GM12865 (cell line): ENCODE measurements at regions not wholly inside any gene's neighbourhood (a gene's known extent, or its start where the extent isn't known, plus 50 kb on each side); places are given as distances from the start of the nearest gene placed in this dataset.
"Not testable (repeated sequence)": the region's sequence is repeated elsewhere in the genome, so short reads cannot be mapped to it uniquely, and the experiment has no call there.

ENCODE experiments used
- DNase-seq: peaks from one replicate; pipeline ENCODE4 v3.0.0; 2010; ENCODE audit warnings: low read depth
- H3K4me3 ChIP-seq: 2 replicates; pipeline ENCODE4 v1.5.1; 2011; ENCODE audit warnings: mild to moderate bottlenecking, low read depth, low read length, control low read depth
- TF ChIP-seq, protein P1 (sequence below): IDR thresholded peaks from 2 replicates; pipeline ENCODE4 v1.5.1; 2011; ENCODE audit warnings: low read length, control low read depth, low read depth, inconsistent platforms; ENCODE audit not compliant: insufficient read depth; ENCODE audit errors: missing control alignments

DNA sequence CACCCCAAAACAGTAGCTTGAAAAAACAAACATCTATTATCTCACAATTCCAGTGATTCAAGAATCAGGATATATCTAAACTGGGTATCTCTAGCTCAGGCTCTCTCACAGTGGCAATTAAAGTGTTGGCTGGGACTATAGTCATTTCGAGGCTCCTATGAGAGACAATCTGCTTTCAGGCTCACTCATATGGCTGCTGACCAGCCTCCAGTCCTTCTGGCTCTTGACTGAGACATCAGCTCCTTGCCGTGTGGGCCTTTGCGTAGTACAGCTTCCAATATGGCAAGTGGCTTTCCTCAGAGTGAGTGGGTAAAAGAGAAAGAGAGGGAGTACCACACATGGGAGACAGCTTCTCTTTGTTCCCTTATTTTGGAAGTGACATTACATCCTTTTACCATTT is 327.2 kb downstream of the CENPW start:
- TF ChIP-seq, protein P1, sequence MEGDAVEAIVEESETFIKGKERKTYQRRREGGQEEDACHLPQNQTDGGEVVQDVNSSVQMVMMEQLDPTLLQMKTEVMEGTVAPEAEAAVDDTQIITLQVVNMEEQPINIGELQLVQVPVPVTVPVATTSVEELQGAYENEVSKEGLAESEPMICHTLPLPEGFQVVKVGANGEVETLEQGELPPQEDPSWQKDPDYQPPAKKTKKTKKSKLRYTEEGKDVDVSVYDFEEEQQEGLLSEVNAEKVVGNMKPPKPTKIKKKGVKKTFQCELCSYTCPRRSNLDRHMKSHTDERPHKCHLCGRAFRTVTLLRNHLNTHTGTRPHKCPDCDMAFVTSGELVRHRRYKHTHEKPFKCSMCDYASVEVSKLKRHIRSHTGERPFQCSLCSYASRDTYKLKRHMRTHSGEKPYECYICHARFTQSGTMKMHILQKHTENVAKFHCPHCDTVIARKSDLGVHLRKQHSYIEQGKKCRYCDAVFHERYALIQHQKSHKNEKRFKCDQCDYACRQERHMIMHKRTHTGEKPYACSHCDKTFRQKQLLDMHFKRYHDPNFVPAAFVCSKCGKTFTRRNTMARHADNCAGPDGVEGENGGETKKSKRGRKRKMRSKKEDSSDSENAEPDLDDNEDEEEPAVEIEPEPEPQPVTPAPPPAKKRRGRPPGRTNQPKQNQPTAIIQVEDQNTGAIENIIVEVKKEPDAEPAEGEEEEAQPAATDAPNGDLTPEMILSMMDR: no peak
- no peak overlapping the region for H3K4me3 ChIP-seq
- DNase-seq: no peak

DNA sequence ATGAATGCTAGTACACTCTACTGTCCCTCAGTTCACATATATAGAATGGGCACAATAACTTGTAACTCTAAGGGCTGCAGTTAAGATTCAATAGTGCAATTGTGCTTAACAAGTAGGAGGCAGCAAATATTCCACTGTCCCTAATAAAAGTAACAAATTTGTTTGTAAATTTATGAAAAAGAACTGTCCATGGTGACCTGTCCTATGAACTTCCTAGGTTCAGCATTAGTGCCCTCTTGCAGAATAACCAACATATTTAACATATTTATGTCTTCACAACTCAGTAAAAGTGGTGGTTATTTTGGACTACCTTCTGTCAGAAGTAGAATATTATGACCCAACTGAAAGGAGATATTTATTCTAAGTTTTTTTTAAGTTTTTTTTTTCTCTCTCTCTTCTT is 327.8 kb downstream of the CENPW start:
- no peak for DNase-seq
- TF ChIP-seq, protein P1: no peak
- H3K4me3 ChIP-seq: no peak overlapping the region

DNA sequence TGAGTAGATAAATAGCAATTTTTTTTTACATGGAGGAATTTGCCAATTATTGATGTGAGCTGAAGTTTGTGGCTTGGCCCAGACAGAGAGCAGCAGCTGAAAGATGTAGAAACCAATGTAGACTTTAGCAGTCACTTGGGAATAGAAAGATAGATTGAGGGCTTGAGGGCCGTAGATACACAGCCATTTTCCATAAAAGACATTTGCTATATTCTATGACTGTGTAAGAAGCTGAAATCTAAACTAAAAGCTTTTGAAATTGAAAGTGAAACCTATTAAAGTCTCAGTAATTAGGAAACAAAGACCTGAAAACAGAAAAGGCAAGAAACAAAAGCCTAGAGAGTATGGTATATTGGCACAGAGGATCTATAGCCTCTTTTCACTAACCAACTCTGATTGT is 332.7 kb downstream of the CENPW start:
- peak; percentile 35 for DNase-seq
- no peak overlapping the region for H3K4me3 ChIP-seq
- TF ChIP-seq, protein P1: no peak

DNA sequence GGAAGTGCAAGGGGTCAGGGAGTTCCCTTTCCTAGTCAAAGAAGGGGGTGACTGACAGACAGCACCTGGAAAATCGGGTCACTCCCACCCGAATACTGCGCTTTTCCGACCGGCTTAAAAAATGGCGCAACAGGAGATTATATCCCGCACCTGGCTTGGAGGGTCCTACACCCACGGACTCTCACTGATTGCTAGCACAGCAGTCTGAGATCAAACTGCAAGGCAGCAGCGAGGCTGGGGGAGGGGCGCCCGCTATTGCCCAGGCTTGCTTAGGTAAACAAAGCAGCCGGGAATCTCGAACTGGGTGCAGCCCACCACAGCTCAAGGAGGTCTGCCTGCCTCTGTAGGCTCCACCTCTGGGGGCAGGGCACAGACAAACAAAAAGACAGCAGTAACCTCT is 333.8 kb downstream of the CENPW start:
- not testable (repeated sequence) for DNase-seq, H3K4me3 ChIP-seq

DNA sequence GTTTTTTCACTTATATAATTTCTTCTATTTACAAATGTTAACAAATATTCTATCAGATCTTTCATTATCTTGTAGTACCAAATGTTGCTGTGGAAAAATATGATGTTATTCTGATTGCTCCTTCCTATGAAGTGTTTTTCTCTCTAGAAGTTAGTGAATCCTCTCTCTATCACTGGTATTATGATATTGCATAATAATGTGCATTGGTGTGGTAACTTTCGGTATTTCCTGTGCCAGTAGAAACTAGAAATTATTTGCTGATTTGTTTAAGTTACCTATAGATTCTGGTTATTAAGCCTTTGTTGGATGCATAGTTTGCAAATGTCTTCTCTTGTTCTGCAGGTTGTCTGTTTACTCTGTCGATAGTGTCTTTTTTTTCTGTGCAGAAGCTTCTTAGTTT is 342.5 kb downstream of the CENPW start:
- TF ChIP-seq, protein P1: no peak
- H3K4me3 ChIP-seq: no peak overlapping the region
- no peak for DNase-seq

DNA sequence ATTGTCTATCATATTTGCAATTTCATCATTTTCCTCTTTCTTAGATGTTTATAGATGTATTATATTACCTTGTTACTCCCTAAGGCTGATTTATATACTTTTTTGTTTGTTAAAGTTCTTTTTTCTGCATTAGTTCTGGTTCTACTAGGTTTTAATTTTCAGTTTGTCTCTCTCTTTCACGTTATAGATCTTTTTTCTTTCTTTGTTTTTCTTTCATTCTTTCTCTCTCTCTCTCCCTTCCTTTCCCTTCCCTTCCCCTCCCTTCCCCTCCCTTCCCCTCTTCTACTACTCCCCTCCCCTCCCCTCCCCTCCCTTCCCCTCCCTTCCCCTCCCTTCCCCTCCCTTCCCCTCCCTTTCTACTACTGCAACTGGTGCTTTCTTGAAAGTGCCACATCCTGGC is 345.3 kb downstream of the CENPW start:
- H3K4me3 ChIP-seq: no peak overlapping the region
- DNase-seq: no peak
- TF ChIP-seq, protein P1: no peak

DNA sequence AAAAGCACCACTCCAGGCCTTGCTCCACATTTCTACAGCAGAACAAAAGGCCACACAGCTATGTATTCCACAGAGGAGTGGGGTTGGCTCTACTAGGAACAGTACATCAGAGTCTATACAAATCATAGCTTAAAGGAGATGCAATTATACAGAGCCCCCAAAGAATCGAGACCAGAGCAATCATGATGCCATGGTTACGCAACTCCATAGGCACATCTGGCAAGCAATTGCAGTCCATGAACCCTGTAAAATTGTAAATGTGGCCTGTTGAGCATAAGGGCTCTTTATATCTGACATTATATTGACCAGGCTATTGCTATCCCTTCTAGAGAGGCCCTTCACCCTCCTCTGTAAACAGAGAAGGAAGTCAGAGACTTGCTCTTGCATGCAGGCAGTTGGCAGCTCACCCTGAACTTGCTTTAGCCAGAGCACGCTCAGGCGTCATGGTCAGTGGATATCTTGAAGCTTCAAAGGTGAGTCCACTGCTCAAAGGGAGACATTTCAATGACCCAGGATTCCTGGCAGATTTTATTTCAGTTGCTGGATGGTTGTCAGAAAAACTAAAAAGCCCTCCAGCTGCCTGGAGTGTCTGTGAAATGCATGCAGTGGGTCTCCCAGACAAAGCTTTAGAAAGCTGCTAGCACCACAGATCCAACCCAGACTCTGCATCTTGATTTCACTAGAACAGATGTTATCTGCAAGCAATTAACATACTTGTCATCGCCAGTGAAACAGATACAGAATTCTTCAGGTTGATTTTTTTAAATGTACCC is 357.2 kb downstream of the CENPW start:
- DNase-seq: no peak
- H3K4me3 ChIP-seq: no peak overlapping the region
- TF ChIP-seq, protein P1: no peak
